GM12875 (cell line): ENCODE measurements at regions not wholly inside any gene's neighbourhood (a gene's known extent, or its start where the extent isn't known, plus 50 kb on each side); places are given as distances from the start of the nearest gene placed in this dataset.

Source experiments
- H3K4me3 ChIP-seq: one replicate; pipeline ENCODE4 v1.5.1; 2011; ENCODE audit warnings: low read depth, low read length, control low read depth
- TF ChIP-seq, protein P1 (sequence below): IDR thresholded peaks from 2 replicates; pipeline ENCODE4 v1.5.1; 2011; ENCODE audit warnings: low read depth, mild to moderate bottlenecking, control low read depth, inconsistent platforms, low read length, moderate library complexity, borderline replicate concordance; ENCODE audit not compliant: insufficient read depth

DNA sequence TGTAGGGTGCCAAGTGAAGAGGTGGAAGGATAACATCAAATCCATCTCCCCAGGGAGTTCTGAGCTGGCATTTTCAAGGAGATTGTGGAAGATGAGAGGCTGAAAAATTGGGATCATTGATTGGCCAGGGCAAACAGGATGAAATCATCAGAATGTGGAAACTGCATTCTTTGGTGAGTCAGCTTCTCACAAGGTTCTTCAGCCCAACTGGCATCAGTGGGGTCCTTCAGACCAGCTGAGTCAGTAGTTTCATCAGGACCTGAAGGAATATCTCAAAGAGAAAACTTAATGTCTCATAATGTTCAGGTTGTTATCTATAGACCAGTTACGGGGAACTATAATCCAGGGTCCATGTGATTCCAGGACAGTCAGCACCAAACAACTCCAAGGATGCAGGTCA is 195.8 kb downstream of the HAO1 start:
- TF ChIP-seq, protein P1, sequence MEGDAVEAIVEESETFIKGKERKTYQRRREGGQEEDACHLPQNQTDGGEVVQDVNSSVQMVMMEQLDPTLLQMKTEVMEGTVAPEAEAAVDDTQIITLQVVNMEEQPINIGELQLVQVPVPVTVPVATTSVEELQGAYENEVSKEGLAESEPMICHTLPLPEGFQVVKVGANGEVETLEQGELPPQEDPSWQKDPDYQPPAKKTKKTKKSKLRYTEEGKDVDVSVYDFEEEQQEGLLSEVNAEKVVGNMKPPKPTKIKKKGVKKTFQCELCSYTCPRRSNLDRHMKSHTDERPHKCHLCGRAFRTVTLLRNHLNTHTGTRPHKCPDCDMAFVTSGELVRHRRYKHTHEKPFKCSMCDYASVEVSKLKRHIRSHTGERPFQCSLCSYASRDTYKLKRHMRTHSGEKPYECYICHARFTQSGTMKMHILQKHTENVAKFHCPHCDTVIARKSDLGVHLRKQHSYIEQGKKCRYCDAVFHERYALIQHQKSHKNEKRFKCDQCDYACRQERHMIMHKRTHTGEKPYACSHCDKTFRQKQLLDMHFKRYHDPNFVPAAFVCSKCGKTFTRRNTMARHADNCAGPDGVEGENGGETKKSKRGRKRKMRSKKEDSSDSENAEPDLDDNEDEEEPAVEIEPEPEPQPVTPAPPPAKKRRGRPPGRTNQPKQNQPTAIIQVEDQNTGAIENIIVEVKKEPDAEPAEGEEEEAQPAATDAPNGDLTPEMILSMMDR: no peak
- no peak overlapping the region for H3K4me3 ChIP-seq

DNA sequence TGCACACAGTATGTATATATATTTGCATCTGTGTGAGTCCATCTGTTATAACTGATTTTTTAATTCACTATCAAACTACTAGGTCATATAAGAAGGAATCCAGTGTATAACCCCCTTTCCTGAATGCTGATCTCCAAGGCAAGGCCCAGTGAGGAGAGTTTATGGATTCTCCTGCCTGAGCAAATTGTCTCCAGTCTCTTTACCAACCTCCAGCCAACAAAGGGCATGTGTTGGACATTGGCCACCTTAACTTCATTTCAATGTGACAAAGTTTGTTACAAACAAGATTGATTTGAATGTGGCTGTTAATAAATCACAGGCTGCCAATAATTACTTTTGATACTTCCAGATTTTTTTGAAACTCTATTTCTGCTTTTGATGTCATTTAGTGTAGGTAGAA is 191.6 kb downstream of the HAO1 start:
- TF ChIP-seq, protein P1: no peak
- no peak overlapping the region for H3K4me3 ChIP-seq

DNA sequence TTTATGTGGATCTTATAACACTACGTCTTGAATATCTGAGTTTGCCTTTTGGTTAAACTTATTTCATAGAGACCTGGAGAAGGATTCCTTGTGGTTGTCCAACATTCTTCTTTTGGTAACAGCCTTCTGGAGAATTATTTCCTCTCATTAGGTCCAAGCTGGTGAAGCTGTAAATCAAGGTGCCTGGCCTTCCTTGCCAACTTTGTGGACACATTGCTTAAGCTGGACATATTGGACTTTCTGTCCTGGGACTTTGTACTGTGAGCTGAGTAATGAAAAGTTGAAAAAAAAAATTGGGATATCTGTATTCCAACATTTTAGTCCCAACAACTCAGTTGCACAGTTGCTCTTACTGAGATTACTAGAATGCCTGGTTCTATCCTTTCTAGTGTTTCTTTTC is 186.2 kb downstream of the HAO1 start:
- TF ChIP-seq, protein P1: no peak
- no peak overlapping the region for H3K4me3 ChIP-seq

DNA sequence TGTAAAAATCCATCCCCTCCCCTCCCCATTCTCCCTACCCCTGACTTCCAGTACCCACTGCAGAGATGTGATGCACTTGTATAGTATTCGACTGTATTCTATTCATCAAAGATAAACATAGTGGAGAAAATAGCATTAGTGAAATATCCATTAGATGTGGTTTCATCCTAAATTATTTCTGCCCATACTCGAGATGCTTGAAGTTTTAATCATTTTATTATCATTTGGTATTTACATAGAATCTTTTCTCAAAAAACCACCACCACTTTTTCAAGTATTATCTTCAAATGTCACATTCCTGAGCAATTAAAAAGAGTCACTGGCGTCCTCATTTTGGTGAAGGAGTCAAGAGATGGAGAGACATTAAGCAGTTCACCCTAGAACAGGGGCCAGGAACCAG is 181.9 kb downstream of the HAO1 start:
- H3K4me3 ChIP-seq: no peak overlapping the region
- TF ChIP-seq, protein P1: no peak

DNA sequence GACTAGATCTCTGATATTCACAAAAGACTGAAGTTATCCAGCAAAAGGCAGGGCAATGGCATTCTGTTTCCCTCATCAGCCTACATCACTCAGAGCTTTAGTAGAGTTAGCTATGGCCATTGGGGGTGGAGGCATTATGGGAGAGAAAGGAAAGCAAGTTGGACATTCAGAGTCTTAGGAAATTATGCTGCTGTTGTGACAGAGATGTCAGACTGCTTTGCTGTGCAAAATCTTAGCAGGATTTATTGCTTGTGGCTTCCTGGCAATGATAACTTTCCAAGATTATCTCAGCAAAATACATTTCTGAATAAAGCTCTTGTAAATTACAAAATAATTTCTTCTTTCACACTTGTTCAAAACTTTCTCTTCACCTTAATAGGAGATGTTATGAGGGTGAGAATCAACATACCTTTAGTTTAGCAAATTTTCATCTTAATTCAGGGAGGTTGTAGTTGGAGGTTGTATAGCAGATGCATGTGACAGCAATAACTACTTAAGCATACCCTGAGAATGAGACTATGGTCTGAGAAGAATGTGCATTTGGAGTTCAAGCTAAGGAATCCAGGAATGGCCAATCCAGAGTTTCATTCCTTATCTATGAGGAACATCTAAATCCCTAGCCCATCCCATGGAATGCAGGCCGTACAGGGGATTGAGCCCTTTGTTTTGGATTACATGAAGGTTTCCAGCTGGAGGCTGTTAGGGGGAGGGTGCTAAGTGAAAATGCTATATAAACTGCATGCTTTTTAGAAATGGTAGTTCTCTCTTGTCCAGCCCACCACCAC is 179.8 kb downstream of the HAO1 start:
- no peak overlapping the region for H3K4me3 ChIP-seq
- TF ChIP-seq, protein P1: no peak

DNA sequence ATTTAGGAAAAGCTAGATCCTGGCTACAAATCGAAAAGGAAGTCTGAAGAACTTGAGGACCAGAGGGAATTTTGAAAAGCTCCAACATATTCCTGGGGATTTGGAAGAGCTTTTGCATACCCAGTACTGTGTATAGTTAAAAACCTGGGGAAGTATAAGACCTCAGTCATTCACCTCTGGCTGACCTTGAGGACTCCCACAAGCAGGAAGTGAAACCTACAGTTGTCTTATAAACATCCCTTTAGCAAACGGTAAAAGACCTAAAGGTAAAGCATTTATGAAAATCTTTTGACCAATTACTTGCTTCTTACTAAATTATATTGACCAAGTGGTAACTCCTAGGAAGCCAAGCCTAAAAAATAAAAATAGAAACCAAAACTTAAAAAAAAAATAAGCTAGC is 175.0 kb downstream of the HAO1 start:
- H3K4me3 ChIP-seq: no peak overlapping the region
- TF ChIP-seq, protein P1: no peak

DNA sequence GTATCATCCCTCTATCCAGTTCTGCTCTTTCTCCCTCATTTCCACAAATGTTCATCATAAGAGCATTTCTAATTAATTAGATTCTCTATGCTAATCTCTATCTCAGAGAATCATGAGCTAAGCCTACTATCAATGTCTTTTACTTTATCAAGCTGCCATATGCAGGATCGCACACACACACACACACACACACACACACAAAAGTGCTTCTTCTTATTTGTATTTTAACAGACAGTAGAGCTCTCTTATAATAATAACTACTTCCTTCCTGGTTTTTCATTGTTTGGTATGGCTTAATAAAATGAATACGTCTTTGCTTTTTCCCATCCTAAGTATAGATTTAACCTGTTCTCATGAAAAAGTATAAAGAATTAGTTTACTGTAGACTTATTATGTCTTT is 170.2 kb downstream of the HAO1 start:
- TF ChIP-seq, protein P1: no peak
- H3K4me3 ChIP-seq: no peak overlapping the region
